Right lobe of liver (tissue), 6 donors: ENCODE measurements at regions not wholly inside any gene's neighbourhood (a gene's known extent, or its start where the extent isn't known, plus 50 kb on each side); places are given as distances from the start of the nearest gene placed in this dataset.

ENCODE experiments used
- ATAC-seq, 4 donors: fragments of 200-7000 bp; cut with Tn5 transposase; one replicate each; pipeline ENCODE4 v1.9.1; 2020; ENCODE audit warnings: mild to moderate bottlenecking in 4 of 4, moderate library complexity in 4 of 4
- DNase-seq, 3 donors: peaks; one replicate each; pipeline ENCODE4 v3.0.0-alpha.2; 2020
- H3K27ac ChIP-seq, 3 donors: fragments of 200-600 bp; one replicate each; pipeline ENCODE4 v1.8.0; 2022
- H3K27me3 ChIP-seq, 2 donors: fragments of 200-600 bp; one replicate each; pipeline ENCODE4 v1.8.0; 2022
- H3K36me3 ChIP-seq, 4 donors: fragments of 200-600 bp; sonication (generic) in 1 of 4; one replicate each; pipeline versions ENCODE4 v1.5.1 to v1.8.0; 2017 to 2022; ENCODE audit warnings: control low read depth in 1 of 4
- H3K4me1 ChIP-seq, 4 donors: fragments of 200-600 bp; sonication (generic) in 1 of 4; one replicate each; pipeline versions ENCODE4 v1.5.1 to v1.8.0; 2017 to 2022; ENCODE audit warnings: control low read depth in 1 of 4
- H3K4me3 ChIP-seq, 3 donors: fragments of 200-600 bp; one replicate each; pipeline ENCODE4 v1.8.0; 2022
- H3K9me3 ChIP-seq, 4 donors: fragments of 200-600 bp; sonication (generic) in 1 of 4; one replicate each; pipeline versions ENCODE4 v1.5.1 to v1.8.0; 2017 to 2022; ENCODE audit warnings: control low read depth in 1 of 4
- CTCF ChIP-seq, 4 donors: fragments of 200-600 bp in 3 of 4; fragments of 450-650 bp in 1 of 4; IDR thresholded peaks; one replicate each; pipeline versions ENCODE4 v1.5.1 to v1.8.0; 2016 to 2022; ENCODE audit warnings: antibody characterized with exemption in 4 of 4, mild to moderate bottlenecking in 2 of 4
- POLR2A ChIP-seq: fragments of 450-650 bp; IDR thresholded peaks from one replicate; pipeline ENCODE4 v1.6.1; 2017; ENCODE audit warnings: antibody characterized with exemption, mild to moderate bottlenecking
- WGBS: methylation state at CpG from one replicate; pipeline ENCODE4 v1.1.6; 2018; ENCODE audit warnings: low coverage, low lambda C conversion rate; ENCODE audit not compliant: insufficient coverage; ENCODE audit errors: missing lambda C conversion rate; 5-methylcytosine and 5-hydroxymethylcytosine counted together
- intact Hi-C, 2 donors: fragments of 100-400 bp; cut with DNase I; formaldehyde crosslinking; loops; one replicate each; pipeline versions ENCODE4 v1.11.2 to v1.14.1; 2022
- donor health status: DM: no; HTN: yes; CAD: no.
- donor health status: DM: no; HTN: no; CAD: no.
- donor health status: DM: no; HTN: no; CAD: no.
- donor health status: DM: no; HTN: yes; CAD: no.
- donor health status: DM: no; HTN: yes; CAD: no.

GRCh38 chr13:54185785-54186184 is 1157.2 kb downstream of the OLFM4 start:
- ATAC-seq (no peak), DNase-seq (no peak)
- WGBS, result 10% methylated on average over 1 of the region's 1 CpG
- Histone ChIP-seq H3K27ac (no peak overlapping the region), H3K27me3 (no peaks in the 10 kb centered on the region), H3K9me3 (no peaks in the 10 kb centered on the region), H3K4me3 (no peak overlapping the region), H3K36me3 (no peaks in the 10 kb centered on the region), H3K4me1 (no peaks in the 10 kb centered on the region)
- no peak for TF ChIP-seq POLR2A
- no peak for TF ChIP-seq CTCF (IDR thresholded peaks at IDR 0.05)
- intact Hi-C loops, result no loop called here

GRCh38 chr13:54187461-54187860 is 1158.8 kb downstream of the OLFM4 start:
- 85% methylated on average over 1 of the region's 1 CpG for WGBS
- TF ChIP-seq POLR2A, result no peak
- no peak for TF ChIP-seq CTCF (IDR thresholded peaks at IDR 0.05)
- Histone ChIP-seq H3K36me3 (no peaks in the 10 kb centered on the region), H3K4me3 (no peak overlapping the region), H3K4me1 (no peaks in the 10 kb centered on the region), H3K27me3 (no peaks in the 10 kb centered on the region), H3K27ac (no peak overlapping the region), H3K9me3 (no peaks in the 10 kb centered on the region)
- intact Hi-C loops, result no loop called here
- no peak for ATAC-seq
- no peak for DNase-seq

GRCh38 chr13:54194233-54195024 is 1165.8 kb downstream of the OLFM4 start:
- DNase-seq (no peak), ATAC-seq (no peak)

GRCh38 chr13:54196684-54197083 is 1168.1 kb downstream of the OLFM4 start:
- Histone ChIP-seq H3K27ac (no peak overlapping the region), H3K4me1 (no peaks in the 10 kb centered on the region), H3K9me3 (no peaks in the 10 kb centered on the region), H3K36me3 (no peaks in the 10 kb centered on the region), H3K27me3 (no peaks in the 10 kb centered on the region), H3K4me3 (no peak overlapping the region)
- ATAC-seq (no peak), DNase-seq (no peak)
- intact Hi-C loops, result no loop called here
- TF ChIP-seq CTCF (IDR thresholded peaks at IDR 0.05), result no peak
- no peak for TF ChIP-seq POLR2A

More at GRCh38 chr13:54194233-54195024, 1165.8 kb downstream of the OLFM4 start:
- Histone ChIP-seq H3K27ac (no peak overlapping the region), H3K4me3 (no peak overlapping the region), H3K27me3 (no peaks in the 10 kb centered on the region), H3K4me1 (no peaks in the 10 kb centered on the region), H3K9me3 (no peaks in the 10 kb centered on the region), H3K36me3 (no peaks in the 10 kb centered on the region)
- WGBS, result 41% methylated on average over 5 of the region's 5 CpGs
- intact Hi-C loops, result no loop called here
- TF ChIP-seq POLR2A (no peak), CTCF (IDR thresholded peaks at IDR 0.05) (no peak)

GRCh38 chr13:54198911-54199310 is 1170.3 kb downstream of the OLFM4 start:
- no peaks in the 10 kb centered on the region for H3K27me3 ChIP-seq
- no peak overlapping the region for H3K27ac ChIP-seq
- no peaks in the 10 kb centered on the region for H3K9me3 ChIP-seq
- TF ChIP-seq CTCF (IDR thresholded peaks at IDR 0.05), result no peak
- no peak for TF ChIP-seq POLR2A
- no peak for ATAC-seq
- 69% methylated on average over 2 of the region's 2 CpGs for WGBS
- H3K36me3 ChIP-seq, result no peaks in the 10 kb centered on the region
- no peak for DNase-seq
- no peak overlapping the region for H3K4me3 ChIP-seq
- H3K4me1 ChIP-seq, result no peaks in the 10 kb centered on the region
- intact Hi-C loops, result no loop called here
